ENCODE measurements at regions not wholly inside any gene's neighbourhood (a gene's known extent, or its start where the extent isn't known, plus 50 kb on each side); places are given as distances from the start of the nearest gene placed in this dataset.
"Not testable (repeated sequence)": the region's sequence is repeated elsewhere in the genome, so short reads cannot be mapped to it uniquely, and the experiment has no call there.

GRCh38 chr10:7040681-7041080, 370.2 kb downstream of the SFMBT2 start:
- DNase-seq (ENCODE audit: low read depth, low spot score), result no peak
- TF ChIP-seq, protein P1, sequence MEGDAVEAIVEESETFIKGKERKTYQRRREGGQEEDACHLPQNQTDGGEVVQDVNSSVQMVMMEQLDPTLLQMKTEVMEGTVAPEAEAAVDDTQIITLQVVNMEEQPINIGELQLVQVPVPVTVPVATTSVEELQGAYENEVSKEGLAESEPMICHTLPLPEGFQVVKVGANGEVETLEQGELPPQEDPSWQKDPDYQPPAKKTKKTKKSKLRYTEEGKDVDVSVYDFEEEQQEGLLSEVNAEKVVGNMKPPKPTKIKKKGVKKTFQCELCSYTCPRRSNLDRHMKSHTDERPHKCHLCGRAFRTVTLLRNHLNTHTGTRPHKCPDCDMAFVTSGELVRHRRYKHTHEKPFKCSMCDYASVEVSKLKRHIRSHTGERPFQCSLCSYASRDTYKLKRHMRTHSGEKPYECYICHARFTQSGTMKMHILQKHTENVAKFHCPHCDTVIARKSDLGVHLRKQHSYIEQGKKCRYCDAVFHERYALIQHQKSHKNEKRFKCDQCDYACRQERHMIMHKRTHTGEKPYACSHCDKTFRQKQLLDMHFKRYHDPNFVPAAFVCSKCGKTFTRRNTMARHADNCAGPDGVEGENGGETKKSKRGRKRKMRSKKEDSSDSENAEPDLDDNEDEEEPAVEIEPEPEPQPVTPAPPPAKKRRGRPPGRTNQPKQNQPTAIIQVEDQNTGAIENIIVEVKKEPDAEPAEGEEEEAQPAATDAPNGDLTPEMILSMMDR (IDR thresholded peaks at IDR 0.05; ENCODE audit: low read depth, low read length), result no peak
- in situ Hi-C loops (cut with HindIII; ENCODE audit: low sequenced_read_pairs), result no loop called here

DNA sequence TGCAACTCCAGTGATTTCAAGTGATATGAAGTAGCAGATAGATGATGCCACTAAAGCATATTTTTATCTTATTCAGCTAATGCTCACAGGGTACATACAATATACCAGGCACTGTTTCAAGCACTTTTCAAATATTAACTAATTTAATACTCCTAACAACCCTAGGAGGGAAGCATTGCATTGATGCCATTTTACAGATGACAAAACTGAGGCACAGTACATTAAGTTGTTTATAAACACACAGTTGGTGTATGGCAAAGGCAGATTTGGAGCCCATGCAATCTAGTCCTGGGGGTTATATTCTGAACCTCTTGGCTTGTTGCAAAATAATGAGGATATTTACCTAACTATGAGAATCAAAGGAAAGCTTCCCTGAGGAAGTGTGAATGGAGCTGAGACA, 371.0 kb downstream of the SFMBT2 start:
- no peak for DNase-seq (ENCODE audit: low read depth, low spot score)
- in situ Hi-C loops (cut with HindIII; ENCODE audit: low sequenced_read_pairs), result no loop called here

More at GRCh38 chr10:7040681-7041080, 370.2 kb downstream of the SFMBT2 start:
- no peak overlapping the region for H3K4me3 ChIP-seq (ENCODE audit: low read depth, low read length)

GRCh38 chr10:7038416-7038815, 372.4 kb downstream of the SFMBT2 start:
- H3K4me3 ChIP-seq (ENCODE audit: low read depth, low read length), result no peak overlapping the region
- DNase-seq (ENCODE audit: low read depth, low spot score), result peak; percentile 27
- in situ Hi-C loops (cut with HindIII; ENCODE audit: low sequenced_read_pairs), result no loop called here
- TF ChIP-seq, protein P1 (IDR thresholded peaks at IDR 0.05; ENCODE audit: low read depth, low read length), result no peak

More for the DNA sequence above, 371.0 kb downstream of the SFMBT2 start:
- TF ChIP-seq, protein P1 (IDR thresholded peaks at IDR 0.05; ENCODE audit: low read depth, low read length), result no peak
- H3K4me3 ChIP-seq (ENCODE audit: low read depth, low read length), result no peak overlapping the region

DNA sequence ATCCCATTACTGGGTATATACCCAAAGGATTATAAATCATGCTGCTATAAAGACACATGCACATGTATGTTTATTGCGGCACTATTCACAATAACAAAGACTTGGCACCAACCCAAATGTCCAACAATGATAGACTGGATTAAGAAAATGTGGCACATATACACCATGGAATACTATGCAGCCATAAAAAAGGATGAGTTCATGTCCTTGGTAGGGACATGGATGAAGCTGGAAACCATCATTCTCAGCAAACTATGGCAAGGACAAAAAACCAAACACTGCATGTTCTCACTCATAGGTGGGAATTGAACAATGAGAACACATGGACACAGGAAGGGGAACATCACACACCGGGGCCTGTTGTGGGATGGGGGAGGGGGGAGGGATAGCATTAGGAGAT, 373.4 kb downstream of the SFMBT2 start:
- DNase-seq (ENCODE audit: low read depth, low spot score); H3K4me3 ChIP-seq (ENCODE audit: low read depth, low read length); in situ Hi-C loops (cut with HindIII; ENCODE audit: low sequenced_read_pairs): not testable (repeated sequence)

- TF ChIP-seq, protein P1 (IDR thresholded peaks at IDR 0.05; ENCODE audit: low read depth, low read length), result no peak
- no peak overlapping the region for H3K4me3 ChIP-seq (ENCODE audit: low read depth, low read length)
- in situ Hi-C loops (cut with HindIII; ENCODE audit: low sequenced_read_pairs), result no loop called here
- no peak for DNase-seq (ENCODE audit: low read depth, low spot score)
Measured at GRCh38 chr10:7036951-7037350, 373.9 kb downstream of the SFMBT2 start.

GRCh38 chr10:7035126-7035761, 375.6 kb downstream of the SFMBT2 start:
- DNase-seq (ENCODE audit: low read depth, low spot score), result no peak
- in situ Hi-C loops (cut with HindIII; ENCODE audit: low sequenced_read_pairs), result no loop called here
- TF ChIP-seq, protein P1 (IDR thresholded peaks at IDR 0.05; ENCODE audit: low read depth, low read length), result no peak
- no peak overlapping the region for H3K4me3 ChIP-seq (ENCODE audit: low read depth, low read length)

GRCh38 chr10:7033031-7033430, 377.8 kb downstream of the SFMBT2 start:
- in situ Hi-C loops (cut with HindIII; ENCODE audit: low sequenced_read_pairs), result no loop called here
- DNase-seq (ENCODE audit: low read depth, low spot score), result no peak
- TF ChIP-seq, protein P1 (IDR thresholded peaks at IDR 0.05; ENCODE audit: low read depth, low read length), result no peak
- no peak overlapping the region for H3K4me3 ChIP-seq (ENCODE audit: low read depth, low read length)

All from astrocyte of the spinal cord (primary cell).